ENCODE measurements at regions not wholly inside any gene's neighbourhood (a gene's known extent, or its start where the extent isn't known, plus 50 kb on each side); places are given as distances from the start of the nearest gene placed in this dataset.
"Not testable (repeated sequence)": the region's sequence is repeated elsewhere in the genome, so short reads cannot be mapped to it uniquely, and the experiment has no call there.

DNA sequence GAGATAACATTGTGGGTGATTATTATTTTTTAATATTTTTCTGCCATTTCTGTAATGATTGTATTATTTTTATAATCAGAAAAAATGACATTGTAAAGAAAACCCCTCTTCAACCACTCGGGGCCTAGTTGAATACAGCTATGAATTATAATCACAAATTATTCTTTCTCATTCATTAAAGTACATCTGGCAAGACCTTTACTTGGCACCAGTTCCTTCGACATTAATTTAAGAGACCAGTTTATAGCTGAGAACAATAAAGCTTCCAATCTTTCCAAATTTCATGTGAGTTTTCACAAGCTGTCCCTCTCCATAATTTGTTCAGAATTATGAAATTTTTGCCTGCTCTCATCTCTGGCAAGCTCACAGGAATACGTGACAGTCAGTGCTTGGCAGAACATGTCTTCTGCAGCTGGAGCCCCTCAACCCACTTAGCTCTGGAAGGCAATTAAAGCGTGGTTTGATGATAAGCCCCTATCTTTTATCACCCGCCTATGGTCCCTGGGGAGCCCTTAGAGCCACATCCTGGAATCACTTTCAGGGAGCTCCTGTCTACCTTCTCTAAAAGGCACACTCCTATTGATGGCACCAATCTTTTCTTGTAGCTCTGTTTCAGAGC is 201.8 kb upstream of the PRNP start:
- no peak overlapping the region for H3K4me3 ChIP-seq (ENCODE audit: low read length)
- peak; percentile 16 for DNase-seq (ENCODE audit: low read depth, low spot score)

DNA sequence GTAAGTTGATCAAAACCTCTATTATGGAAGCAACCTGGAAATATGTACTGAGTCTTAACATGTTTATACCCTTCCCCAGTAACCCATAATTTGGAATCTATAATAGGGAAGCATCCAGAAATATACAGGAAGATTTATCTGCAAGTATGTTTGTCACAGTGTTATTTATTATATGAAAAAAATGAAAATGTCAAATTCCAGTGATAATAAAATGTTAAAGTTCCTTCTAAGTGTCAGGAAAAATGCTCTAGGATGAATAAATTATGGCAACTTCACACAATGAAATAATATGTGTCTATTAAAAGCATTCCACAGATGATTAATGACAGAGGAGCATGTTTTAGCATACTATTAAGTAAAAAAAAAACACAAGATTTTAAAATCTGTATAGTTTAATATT is 202.3 kb upstream of the PRNP start:
- no peak for DNase-seq (ENCODE audit: low read depth, low spot score)
- no peak overlapping the region for H3K4me3 ChIP-seq (ENCODE audit: low read length)

DNA sequence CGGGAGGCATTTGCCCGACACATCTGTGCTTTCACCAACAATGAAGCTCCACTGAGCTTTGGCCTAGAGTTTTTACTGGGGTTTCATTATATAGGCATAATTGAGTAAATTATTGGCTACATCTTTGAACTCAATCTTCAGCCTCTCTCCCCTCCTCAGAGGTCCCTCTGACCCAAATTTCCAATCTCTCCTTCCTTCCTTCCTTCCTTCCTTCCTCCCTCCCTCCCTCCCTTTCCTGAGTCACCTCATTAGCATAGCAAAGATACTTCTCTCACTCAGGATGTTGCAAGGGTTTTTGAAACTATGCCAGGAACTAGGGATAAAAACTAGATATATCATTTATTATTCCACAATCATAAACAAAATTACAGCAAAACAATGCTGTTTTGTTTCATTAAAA is 202.8 kb upstream of the PRNP start:
- no peak for DNase-seq (ENCODE audit: low read depth, low spot score)
- no peak overlapping the region for H3K4me3 ChIP-seq (ENCODE audit: low read length)

DNA sequence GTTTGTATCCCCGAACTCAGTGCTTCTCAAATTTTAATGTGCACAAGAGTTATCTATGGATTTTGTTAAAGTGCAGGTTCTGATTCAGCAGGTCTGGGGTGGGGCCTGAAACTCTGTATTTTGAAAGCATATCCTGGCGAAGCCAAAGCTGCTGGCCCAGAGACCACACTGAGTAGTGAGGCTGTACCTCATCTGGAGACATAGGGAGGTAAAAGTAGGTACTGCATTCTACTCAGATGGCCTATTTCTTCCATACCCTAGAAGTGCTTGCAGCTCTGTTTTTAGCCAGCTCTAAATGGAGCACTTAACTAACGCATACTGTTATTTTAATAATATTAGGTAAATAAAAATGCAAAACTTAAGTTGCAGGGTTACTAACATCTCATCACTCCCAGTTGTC is 206.2 kb upstream of the PRNP start:
- DNase-seq (ENCODE audit: low read depth, low spot score), result no peak
- H3K4me3 ChIP-seq (ENCODE audit: low read length), result no peak overlapping the region

DNA sequence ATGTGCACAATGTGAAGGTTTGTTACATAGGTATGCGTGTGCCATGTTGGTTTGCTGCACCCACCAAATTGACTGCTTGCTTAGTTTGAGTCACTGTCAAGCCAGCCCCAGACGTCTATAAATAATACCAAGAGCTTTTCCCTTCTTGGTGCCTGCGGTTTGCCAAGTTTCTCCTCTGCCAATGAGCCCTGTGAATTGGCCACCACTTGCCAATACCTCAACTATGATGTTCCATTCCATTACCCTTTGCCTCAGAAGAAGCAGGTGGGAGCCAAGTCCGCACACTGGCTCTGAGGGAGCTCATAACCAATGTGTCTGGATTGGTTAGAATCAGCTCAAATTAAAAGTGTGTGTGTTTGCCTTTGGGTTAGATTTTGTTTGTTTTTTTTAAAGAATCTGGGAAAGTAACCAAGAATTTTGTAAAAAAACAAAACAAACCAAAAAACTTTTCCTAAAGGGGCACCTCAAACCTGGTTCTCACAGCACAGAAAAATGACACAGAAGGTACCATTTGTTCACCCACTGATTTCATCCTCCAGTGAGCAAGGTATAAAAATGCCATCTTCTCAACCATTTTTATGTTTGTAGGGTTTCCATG is 209.3 kb upstream of the PRNP start:
- no peak overlapping the region for H3K4me3 ChIP-seq (ENCODE audit: low read length)
- no peak for DNase-seq (ENCODE audit: low read depth, low spot score)

DNA sequence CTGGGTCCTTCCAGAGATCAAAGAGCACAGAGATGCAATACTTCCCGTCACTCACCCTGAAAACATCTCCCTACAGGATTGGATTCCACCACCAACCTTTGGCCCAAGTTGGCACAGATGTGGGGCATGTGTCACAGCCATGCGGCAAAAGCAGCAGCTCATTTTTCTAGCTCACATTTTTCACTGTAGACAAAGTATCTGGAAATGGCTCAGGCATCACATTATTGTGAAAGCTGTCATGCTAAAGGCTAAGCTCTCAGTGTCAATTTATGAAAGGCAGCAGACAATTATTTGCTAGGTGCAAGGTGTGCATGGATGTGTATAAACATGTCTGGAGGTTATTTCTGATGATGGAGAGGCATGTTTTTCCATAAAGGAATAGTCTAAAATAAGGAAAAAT is 213.3 kb upstream of the PRNP start:
- no peak overlapping the region for H3K4me3 ChIP-seq (ENCODE audit: low read length)
- no peak for DNase-seq (ENCODE audit: low read depth, low spot score)

DNA sequence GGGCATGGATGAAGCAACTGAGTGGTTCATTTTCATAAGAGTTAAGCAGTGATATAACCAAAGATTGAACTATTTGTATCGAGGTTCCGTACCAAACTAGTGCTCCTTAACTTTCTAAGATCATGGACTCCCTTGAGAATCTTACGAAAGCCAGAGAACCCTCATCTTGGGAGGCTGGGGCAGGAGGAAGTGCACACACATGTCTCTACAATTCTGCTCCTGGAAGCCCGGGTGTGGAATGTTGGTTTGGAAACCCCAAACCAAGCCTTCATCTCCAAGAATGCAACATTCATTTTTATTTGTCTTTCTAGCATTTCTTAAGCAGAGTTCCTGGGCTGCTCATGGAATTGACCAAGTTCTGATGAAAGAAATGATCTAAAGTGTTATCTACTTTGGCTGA is 215.0 kb upstream of the PRNP start:
- H3K4me3 ChIP-seq (ENCODE audit: low read length), result no peak overlapping the region
- no peak for DNase-seq (ENCODE audit: low read depth, low spot score)

DNA sequence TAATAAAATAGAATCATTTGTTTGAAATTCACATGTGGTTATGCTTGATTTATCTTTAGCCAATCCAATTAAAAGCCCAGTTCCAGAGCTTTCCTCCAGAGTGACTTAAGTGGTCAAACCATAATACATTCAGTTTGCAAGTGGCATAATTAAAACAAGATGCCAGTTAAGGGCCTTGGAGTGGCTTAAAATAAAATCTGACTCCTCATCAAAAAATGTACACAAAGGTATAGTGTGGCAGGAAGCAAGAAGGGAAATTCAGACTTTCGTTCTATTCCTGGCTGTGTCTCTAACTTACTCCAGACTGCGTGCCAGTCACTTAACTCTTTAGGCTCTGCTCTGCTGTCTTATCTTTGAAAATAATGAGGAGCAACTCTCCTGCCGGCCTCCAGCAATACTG is 215.9 kb upstream of the PRNP start:
- H3K4me3 ChIP-seq (ENCODE audit: low read length), result no peak overlapping the region
- no peak for DNase-seq (ENCODE audit: low read depth, low spot score)

DNA sequence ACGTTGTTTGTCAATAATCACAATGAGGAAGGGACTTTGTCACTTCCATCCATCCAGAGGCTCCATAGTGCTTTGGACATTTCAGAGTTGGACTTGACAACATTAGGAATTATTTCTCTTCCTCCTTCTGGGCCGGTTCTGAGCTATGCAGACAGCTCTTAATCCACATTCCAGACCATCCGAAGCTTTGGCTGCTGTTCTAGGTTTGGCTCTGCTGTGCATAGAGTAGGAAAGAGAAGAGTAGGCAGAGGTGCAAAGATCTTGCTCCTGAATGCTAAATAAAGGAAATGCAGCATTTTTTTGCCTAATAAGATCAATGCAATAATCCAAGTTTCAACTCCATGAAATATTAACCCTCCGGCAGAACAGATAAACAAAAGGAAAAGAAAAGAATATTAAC is 216.3 kb upstream of the PRNP start:
- no peak overlapping the region for H3K4me3 ChIP-seq (ENCODE audit: low read length)
- DNase-seq (ENCODE audit: low read depth, low spot score), result no peak

DNA sequence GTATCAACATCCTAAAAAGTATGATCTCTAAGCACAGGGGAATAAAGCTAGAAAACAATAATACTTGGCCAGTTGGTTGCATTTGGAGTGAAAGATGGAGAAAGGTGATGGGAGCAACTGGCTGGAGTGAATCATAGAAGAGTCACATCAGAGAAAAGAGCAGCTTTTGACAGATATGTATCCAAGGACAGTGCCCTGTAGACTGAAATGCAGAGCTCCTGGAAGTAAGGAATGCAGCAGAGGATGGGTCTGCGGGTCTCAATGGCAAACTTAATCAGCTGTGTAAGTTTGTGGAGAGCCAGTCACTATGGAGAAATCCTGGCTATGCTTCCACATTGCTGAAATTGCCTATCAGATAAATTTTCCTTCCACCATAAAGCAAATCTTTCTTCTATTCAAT is 218.1 kb upstream of the PRNP start:
- H3K4me3 ChIP-seq (ENCODE audit: low read length), result no peak overlapping the region
- no peak for DNase-seq (ENCODE audit: low read depth, low spot score)

DNA sequence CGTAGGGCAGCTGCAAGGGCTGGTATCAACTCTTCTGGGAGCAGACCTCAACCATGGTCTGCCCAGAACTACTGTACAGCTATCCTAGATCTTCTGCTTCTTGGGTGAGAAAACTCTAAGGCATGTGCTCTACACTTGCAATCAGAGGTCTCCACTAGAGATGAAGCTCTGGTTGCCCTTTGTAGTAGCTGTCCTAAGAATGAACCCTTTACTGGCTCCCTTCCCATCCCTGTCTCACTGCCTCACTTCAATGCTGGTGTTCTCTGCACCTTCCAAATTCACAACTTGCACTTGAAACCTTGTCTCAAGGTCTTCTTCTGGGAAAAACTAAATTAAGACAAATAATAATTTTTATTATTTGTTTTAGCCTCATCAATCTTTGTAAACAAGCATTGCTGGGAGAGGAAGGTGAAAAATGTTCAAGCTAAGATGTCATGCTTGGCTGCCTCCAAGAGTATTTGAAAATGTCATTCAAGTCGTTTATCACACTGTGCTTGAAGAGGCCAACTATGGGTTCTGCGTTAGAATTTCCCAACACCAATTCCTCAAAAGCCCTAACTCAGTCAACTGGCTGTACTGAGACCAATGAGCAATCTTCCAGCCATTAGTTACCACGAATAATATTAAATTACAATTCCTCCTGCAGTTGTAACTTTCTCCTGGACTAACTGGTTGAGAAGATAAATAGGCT is 216.9 kb upstream of the ADRA1D start:
- no peak for DNase-seq (ENCODE audit: low read depth, low spot score)
- no peak overlapping the region for H3K4me3 ChIP-seq (ENCODE audit: low read length)

DNA sequence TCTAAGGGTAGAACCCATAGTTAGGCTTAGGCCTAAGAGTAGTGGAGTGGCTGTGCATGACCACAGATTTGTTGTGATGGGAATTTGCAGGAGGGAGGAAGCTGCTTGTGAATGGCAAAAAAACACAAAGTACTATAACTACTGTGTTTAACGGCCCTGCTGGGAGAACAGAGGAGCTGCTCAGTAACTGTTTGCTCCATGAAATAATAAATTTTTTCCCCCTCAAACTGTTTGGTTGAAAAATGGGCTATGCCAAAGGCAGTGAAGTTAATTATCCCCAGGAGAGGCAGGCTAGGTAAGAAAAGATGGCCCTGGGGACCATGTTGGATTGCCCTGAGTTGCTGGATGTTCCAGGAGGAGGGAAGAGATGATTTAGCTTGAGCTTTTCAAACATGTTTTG is 216.1 kb upstream of the ADRA1D start:
- DNase-seq (ENCODE audit: low read depth, low spot score), result no peak
- no peak overlapping the region for H3K4me3 ChIP-seq (ENCODE audit: low read length)

DNA sequence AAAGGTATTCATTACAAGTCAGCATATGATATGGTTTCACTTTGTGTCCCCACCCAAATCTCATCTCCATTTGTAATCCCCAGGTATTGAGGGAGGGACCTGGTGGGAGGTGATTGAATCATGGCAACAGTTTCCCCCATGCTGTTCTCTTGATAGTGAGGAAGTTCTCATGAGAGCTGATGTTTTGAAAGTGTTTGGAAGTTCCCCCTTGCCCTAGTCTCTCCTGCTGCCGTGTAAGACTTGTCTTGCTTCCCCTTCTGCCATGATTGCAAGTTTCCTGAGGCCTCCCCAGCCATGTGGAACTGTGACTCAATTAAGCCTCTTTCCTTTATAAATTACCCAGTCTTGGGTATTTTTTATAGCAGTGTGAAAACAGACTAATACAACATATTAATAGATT is 213.7 kb upstream of the ADRA1D start:
- DNase-seq (ENCODE audit: low read depth, low spot score), result not testable (repeated sequence)

DNA sequence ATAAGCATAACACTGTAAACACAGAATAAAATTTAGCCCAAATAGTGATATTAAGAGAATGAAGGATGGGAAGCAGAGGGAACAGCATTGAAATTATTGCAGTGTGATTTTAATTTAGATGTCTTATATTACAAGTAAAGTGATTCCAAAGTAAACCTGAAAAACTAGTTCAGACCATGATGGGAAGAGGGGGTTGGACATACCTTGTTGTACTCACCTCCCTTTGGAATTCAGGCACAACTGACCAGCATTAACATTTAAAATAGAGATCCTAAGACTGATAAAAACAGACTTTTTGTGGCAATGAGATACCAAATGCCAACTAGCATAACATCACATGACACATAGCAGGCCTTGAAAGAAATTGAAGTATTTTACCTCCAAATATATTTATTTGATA is 210.0 kb upstream of the ADRA1D start:
- DNase-seq (ENCODE audit: low read depth, low spot score), result no peak
- no peak overlapping the region for H3K4me3 ChIP-seq (ENCODE audit: low read length)

More for the DNA sequence above, 213.7 kb upstream of the ADRA1D start:
- not testable (repeated sequence) for H3K4me3 ChIP-seq (ENCODE audit: low read length)

DNA sequence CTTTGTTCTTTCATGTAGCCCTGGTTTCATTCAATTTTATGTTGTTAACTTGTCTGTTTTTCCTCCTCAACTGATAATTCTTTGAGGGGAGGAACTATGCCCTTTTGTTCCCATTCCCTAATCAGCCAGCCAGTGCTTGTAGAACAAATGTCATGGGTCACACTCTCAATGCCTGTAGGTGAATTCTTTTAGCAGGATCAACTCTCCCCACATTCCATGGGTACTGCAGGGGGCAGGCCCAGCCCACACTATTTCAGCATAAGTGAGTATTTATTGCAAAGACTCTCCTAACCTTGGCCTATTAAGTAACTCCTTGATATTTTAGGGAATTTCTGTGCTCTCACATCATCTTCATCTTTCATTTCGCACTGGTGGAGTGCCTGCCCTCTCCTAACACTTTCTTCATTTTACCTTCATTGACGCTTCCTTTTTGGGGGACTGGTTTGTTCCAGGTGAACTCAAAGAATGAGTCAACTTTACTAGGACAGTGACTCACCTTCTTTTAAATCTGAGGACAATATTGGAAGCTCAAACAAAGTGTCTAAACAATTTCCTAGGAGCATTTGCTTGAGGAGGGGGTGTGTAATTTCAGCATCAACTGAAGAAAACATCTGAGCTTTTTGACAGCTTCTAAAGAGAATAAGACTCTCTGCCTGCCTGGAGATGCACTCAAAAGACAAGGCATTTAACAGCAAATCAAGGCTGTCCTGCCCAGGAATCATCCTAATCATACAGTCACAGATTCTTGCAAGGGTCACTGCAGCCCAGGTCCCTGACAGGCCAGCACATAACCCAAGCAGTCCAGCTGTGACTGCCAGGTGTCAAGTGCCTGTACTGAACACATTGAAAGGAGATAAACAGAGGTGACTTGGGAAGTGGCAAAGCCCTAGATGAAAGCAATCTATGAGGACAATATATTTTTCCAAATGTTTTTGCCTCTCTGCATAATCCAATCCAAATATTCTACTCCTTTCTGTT is 208.8 kb upstream of the ADRA1D start:
- no peak overlapping the region for H3K4me3 ChIP-seq (ENCODE audit: low read length)
- DNase-seq (ENCODE audit: low read depth, low spot score), result no peak

DNA sequence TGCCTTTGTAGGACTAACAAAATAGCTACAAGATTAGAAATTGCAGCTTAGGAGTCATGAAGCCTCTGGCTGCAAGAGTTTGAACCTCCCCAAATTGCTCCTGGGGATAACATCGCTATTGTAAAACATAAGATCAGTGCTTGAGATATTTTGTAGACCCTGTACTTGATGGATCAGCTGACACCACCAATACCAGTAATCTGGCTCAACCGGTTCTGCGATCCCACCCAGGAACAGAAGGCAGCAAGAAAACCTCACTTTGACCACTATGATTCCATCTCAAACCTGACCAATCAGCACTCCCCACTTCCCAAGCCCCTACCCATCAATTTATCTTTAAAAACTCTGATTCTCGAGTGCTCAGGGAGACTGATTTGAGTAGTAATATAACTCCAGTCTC is 206.9 kb upstream of the ADRA1D start:
- no peak for DNase-seq (ENCODE audit: low read depth, low spot score)
- no peak overlapping the region for H3K4me3 ChIP-seq (ENCODE audit: low read length)

DNA sequence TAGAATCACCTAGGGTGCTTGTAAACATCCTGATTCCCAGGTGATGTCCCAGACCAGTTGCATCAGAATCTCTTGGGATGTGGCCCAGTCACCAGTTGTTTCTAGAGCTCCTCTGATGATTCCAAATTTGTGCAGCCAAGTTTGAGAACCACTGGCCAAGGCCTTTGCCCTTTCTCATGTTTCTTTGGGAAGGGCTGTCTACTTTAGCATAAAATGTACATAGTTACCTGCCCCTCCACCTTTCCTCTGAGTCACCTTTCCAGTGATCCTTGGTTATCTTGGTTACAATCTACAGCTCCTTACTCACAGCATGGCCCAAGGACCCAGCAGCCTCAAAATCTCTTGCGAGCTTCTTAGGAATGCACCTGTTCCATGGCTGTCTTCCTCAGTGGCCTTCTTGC is 206.2 kb upstream of the ADRA1D start:
- H3K4me3 ChIP-seq (ENCODE audit: low read length), result no peak overlapping the region
- DNase-seq (ENCODE audit: low read depth, low spot score), result no peak

DNA sequence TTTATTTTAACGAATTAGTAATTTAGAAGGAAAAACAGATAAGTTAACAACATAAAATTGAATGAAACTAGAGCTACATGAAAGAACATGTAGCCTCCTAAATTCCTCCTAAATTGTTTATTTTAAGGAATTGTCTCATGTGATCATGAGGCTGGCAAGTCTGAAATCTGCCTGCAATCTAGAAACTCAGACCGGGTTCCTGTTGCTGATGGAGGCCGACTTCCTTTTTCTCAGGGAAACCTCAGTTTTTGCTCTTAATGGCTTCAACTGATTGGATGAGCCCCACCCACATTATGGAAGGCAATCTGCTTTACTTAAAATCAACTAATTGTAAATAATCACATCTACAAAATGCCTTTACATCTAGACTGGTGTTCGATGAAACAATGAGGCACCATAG is 205.0 kb upstream of the ADRA1D start:
- no peak overlapping the region for H3K4me3 ChIP-seq (ENCODE audit: low read length)
- DNase-seq (ENCODE audit: low read depth, low spot score), result no peak

DNA sequence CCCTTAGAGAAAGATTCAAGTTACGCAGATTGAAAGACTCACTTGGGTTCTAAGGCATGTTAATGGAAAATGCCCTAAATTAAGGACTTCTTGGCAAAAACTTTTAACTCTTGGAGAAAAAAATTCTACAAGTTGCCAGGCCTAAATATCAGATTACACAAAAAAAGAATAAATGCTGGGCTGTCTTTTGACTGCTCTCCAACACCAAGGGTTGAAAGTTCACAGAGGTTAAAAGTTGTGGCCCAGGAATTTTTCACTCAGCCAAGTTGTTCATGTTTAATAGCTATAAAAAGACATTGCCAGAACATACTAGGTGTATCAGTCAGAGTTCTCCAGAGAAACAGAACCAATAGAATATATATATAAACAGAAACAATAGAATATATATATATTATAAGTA is 204.3 kb upstream of the ADRA1D start:
- DNase-seq (ENCODE audit: low read depth, low spot score), result no peak
- no peak overlapping the region for H3K4me3 ChIP-seq (ENCODE audit: low read length)

Measured in Jurkat, Clone E6-1 (cell line).